GM12872 (cell line): ENCODE measurements at regions not wholly inside any gene's neighbourhood (a gene's known extent, or its start where the extent isn't known, plus 50 kb on each side); places are given as distances from the start of the nearest gene placed in this dataset.

Source experiments
- CTCF ChIP-seq: IDR thresholded peaks from 3 replicates; pipeline ENCODE4 v1.5.1; 2011; ENCODE audit warnings: low read depth, mild to moderate bottlenecking, low read length, moderate library complexity; ENCODE audit not compliant: insufficient read depth

- no peak for TF ChIP-seq CTCF
Measured at GRCh38 chr3:159892801-159893200, 95.8 kb upstream of the IL12A start.

GRCh38 chr3:159894386-159894785 lies 94.2 kb upstream of the IL12A start:
- TF ChIP-seq CTCF: no peak

- no peak for TF ChIP-seq CTCF
Measured at GRCh38 chr3:159895430-159895829, 93.2 kb upstream of the IL12A start.

- no peak for TF ChIP-seq CTCF
Measured at GRCh38 chr3:159896543-159896942, 92.1 kb upstream of the IL12A start.

GRCh38 chr3:159897331-159898075 lies 91.1 kb upstream of the IL12A start:
- no peak for TF ChIP-seq CTCF

GRCh38 chr3:159898147-159898546 lies 90.5 kb upstream of the IL12A start:
- no peak for TF ChIP-seq CTCF

GRCh38 chr3:159899166-159899565 lies 89.5 kb upstream of the IL12A start:
- TF ChIP-seq CTCF: no peak
